ENCODE measurements at regions not wholly inside any gene's neighbourhood (a gene's known extent, or its start where the extent isn't known, plus 50 kb on each side); places are given as distances from the start of the nearest gene placed in this dataset.
"Not testable (repeated sequence)": the region's sequence is repeated elsewhere in the genome, so short reads cannot be mapped to it uniquely, and the experiment has no call there.

DNA sequence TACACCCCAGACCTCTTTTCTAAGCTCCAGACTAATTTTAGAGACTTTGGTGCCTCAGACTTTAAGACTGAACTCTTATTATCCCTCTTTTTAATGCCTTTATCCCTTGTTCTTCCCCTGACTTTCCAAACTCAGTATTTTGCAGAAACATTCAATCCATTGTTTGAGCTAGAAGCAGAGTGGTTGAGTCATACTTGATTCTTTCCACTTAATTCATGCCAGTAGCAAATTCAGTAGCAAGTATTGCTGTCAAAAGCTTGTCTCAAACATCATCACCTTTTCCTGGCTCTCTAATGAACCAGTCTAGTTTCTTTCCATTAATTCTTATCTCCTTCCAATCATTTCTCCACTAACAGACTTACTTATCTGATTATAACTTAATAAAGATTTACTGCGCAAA is 699.7 kb upstream of the ZNF804A start:
- Histone ChIP-seq H3K9me3 (ENCODE audit: low read length) (no peaks in the 10 kb centered on the region), H2AFZ (ENCODE audit: low read depth, low read length) (no peak overlapping the region), H3K4me1 (ENCODE audit: insufficient read depth, low read length) (peaks cover 3% of the 10 kb centered on the region), H3K4me3 (ENCODE audit: low read length) (no peak overlapping the region), H3K27me3 (ENCODE audit: insufficient read depth, low read length) (no peaks in the 10 kb centered on the region), H3K36me3 (ENCODE audit: insufficient read depth, low read length) (no peaks in the 10 kb centered on the region)

DNA sequence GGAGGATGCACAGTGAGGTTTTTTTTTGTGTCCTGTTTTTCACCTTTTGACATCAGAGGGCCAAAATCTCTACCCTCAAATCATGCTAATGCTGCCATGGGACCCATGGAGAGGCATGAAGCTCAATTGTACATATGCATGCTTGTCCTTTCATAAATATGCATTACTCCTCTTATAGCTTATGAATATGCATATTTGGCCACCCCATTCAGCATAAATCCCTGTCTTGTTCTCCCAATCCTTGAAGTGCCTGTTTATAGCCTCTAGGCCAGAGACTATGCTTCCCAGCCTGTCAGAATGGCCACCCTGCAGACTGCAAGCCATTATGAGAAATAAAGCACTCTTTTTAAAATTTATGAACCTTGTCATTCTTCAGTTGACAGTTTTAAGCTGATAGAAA is 696.4 kb upstream of the ZNF804A start:
- Histone ChIP-seq H3K4me3 (ENCODE audit: low read length) (no peak overlapping the region), H2AFZ (ENCODE audit: low read depth, low read length) (no peak overlapping the region), H3K4me1 (ENCODE audit: insufficient read depth, low read length) (peaks cover 3% of the 10 kb centered on the region), H3K27me3 (ENCODE audit: insufficient read depth, low read length) (no peaks in the 10 kb centered on the region), H3K36me3 (ENCODE audit: insufficient read depth, low read length) (no peaks in the 10 kb centered on the region), H3K9me3 (ENCODE audit: low read length) (no peaks in the 10 kb centered on the region)

DNA sequence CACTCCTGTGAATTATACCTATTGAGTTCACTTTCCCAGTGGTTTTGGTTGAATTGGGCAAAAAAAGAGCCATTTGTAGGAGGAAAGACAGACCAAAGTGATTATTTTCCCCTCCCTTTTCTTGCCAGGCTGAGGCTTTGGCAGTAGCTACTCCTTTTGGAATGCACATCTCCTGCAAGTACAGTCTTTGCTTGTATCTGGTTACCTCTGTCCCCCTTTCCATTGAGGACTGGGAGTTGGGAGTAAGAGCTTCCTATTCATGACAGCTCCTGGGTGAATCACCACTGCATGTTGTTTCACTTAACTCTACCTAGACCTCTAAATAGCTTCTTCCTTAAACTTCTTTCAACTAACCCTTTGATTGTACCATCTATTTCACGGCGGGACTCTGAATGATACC is 695.3 kb upstream of the ZNF804A start:
- no peaks in the 10 kb centered on the region for H3K27me3 ChIP-seq (ENCODE audit: insufficient read depth, low read length)
- H3K9me3 ChIP-seq (ENCODE audit: low read length), result no peaks in the 10 kb centered on the region
- H2AFZ ChIP-seq (ENCODE audit: low read depth, low read length), result no peak overlapping the region
- no peaks in the 10 kb centered on the region for H3K36me3 ChIP-seq (ENCODE audit: insufficient read depth, low read length)
- H3K4me3 ChIP-seq (ENCODE audit: low read length), result no peak overlapping the region
- peaks cover 3% of the 10 kb centered on the region for H3K4me1 ChIP-seq (ENCODE audit: insufficient read depth, low read length)

DNA sequence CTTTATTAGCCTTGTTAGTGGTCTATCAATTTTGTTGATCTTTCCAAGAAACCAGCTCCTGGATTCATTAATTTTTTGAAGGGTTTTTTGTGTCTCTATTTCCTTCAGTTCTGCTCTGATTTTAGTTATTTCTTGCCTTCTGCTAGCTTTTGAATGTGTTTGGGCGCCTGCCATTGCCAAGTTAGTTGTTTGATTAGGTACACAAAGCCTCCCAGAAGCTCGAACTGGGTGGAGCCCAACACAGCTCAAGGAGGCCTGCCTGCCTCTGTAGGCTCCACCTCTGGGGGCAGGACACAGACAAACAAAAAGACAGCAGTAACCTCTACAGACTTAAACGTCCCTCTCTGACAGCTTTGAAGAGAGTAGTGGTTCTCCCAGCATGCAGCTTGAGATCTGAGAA is 682.3 kb upstream of the ZNF804A start:
- not testable (repeated sequence) for H2AFZ ChIP-seq (ENCODE audit: low read depth, low read length); H3K4me1 ChIP-seq (ENCODE audit: insufficient read depth, low read length)

DNA sequence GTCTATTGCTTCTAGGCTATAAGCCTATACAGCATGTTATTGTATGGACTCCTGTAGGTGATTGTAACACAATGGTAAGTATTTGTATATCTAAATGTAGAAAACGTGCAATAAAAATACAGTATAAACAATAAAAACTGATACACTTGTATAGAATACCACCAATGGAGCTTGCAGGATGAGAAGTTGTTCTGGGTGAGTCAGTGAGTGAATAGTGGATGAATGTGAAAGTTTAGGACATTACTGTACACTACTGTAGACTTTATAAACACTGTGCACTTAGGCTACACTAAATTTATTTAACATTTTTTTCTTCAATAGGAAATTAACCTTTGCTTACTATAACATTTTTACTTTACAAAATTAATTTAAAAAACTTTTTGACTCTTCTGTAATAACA is 679.2 kb upstream of the ZNF804A start:
- Histone ChIP-seq H3K27me3 (ENCODE audit: insufficient read depth, low read length) (no peaks in the 10 kb centered on the region), H3K36me3 (ENCODE audit: insufficient read depth, low read length) (no peaks in the 10 kb centered on the region), H3K4me3 (ENCODE audit: low read length) (no peak overlapping the region), H3K9me3 (ENCODE audit: low read length) (no peaks in the 10 kb centered on the region), H2AFZ (ENCODE audit: low read depth, low read length) (no peak overlapping the region), H3K4me1 (ENCODE audit: insufficient read depth, low read length) (no peaks in the 10 kb centered on the region)

More for the DNA sequence above, 682.3 kb upstream of the ZNF804A start:
- H3K9me3 ChIP-seq (ENCODE audit: low read length); H3K36me3 ChIP-seq (ENCODE audit: insufficient read depth, low read length); H3K4me3 ChIP-seq (ENCODE audit: low read length); H3K27me3 ChIP-seq (ENCODE audit: insufficient read depth, low read length): not testable (repeated sequence)

DNA sequence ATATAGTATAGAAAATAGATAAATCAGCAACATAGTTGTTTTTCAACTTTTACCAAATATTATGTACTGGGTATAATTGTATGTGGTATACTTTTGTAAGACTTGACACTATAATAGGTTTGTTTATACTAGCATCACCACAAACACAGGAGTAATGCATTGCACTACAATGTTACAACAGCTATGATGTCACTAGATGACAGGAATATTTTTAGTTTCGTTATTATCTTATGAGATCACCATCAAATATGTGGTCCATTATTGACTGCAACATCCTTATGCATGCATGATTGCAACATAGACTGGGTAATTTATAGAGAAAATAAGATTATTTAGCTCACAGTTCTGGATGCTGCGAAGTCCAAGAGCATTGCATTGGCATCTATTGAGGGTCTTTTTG is 678.4 kb upstream of the ZNF804A start:
- H3K27me3 ChIP-seq (ENCODE audit: insufficient read depth, low read length), result no peaks in the 10 kb centered on the region
- H2AFZ ChIP-seq (ENCODE audit: low read depth, low read length), result no peak overlapping the region
- no peak overlapping the region for H3K4me3 ChIP-seq (ENCODE audit: low read length)

DNA sequence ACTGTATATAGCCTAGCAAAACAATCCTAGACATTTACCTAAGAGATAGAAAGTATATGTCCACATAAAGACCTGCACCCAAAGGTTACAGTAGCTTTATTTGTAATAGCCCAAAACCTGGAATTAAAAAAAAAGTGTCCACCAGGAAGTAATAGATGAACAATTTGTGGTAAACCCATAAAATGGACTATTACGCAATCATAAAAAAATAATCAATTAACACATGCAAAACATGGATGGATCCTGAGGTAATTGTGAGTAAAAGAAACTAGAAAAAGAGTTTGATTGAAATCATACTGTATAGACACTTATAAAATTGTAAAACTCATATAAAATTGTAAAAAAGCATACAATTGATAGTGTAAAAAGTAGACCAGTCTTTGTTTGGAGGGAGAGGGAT is 673.0 kb upstream of the ZNF804A start:
- H3K27me3 ChIP-seq (ENCODE audit: insufficient read depth, low read length), result no peaks in the 10 kb centered on the region
- H3K9me3 ChIP-seq (ENCODE audit: low read length), result no peaks in the 10 kb centered on the region
- peaks cover 5% of the 10 kb centered on the region for H3K4me1 ChIP-seq (ENCODE audit: insufficient read depth, low read length)
- no peaks in the 10 kb centered on the region for H3K36me3 ChIP-seq (ENCODE audit: insufficient read depth, low read length)
- no peak overlapping the region for H2AFZ ChIP-seq (ENCODE audit: low read depth, low read length)
- no peak overlapping the region for H3K4me3 ChIP-seq (ENCODE audit: low read length)

More for the DNA sequence above, 678.4 kb upstream of the ZNF804A start:
- Histone ChIP-seq H3K36me3 (ENCODE audit: insufficient read depth, low read length) (no peaks in the 10 kb centered on the region), H3K9me3 (ENCODE audit: low read length) (no peaks in the 10 kb centered on the region), H3K4me1 (ENCODE audit: insufficient read depth, low read length) (no peaks in the 10 kb centered on the region)

DNA sequence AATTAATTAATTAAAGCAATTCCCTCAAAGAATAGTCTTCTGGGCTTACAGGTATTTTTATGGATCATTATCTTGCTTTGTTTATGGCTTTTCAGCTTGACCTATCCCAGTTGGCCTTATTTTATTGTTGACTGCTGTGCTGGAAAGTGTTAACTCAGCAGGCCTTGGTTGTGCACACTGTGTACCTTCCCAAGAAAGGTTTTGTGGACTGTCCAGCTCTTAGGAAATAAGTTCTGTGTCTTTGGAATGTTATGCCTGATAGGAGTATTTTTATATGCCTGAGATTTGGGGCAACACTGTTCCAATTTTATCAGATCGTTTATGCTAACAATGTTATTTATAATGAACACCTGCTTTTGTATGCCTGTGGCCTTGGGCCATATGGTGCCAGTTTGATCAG is 671.9 kb upstream of the ZNF804A start:
- Histone ChIP-seq H3K4me1 (ENCODE audit: insufficient read depth, low read length) (peaks cover 5% of the 10 kb centered on the region), H3K4me3 (ENCODE audit: low read length) (no peak overlapping the region), H3K27me3 (ENCODE audit: insufficient read depth, low read length) (no peaks in the 10 kb centered on the region), H3K9me3 (ENCODE audit: low read length) (no peaks in the 10 kb centered on the region), H2AFZ (ENCODE audit: low read depth, low read length) (no peak overlapping the region), H3K36me3 (ENCODE audit: insufficient read depth, low read length) (no peaks in the 10 kb centered on the region)

DNA sequence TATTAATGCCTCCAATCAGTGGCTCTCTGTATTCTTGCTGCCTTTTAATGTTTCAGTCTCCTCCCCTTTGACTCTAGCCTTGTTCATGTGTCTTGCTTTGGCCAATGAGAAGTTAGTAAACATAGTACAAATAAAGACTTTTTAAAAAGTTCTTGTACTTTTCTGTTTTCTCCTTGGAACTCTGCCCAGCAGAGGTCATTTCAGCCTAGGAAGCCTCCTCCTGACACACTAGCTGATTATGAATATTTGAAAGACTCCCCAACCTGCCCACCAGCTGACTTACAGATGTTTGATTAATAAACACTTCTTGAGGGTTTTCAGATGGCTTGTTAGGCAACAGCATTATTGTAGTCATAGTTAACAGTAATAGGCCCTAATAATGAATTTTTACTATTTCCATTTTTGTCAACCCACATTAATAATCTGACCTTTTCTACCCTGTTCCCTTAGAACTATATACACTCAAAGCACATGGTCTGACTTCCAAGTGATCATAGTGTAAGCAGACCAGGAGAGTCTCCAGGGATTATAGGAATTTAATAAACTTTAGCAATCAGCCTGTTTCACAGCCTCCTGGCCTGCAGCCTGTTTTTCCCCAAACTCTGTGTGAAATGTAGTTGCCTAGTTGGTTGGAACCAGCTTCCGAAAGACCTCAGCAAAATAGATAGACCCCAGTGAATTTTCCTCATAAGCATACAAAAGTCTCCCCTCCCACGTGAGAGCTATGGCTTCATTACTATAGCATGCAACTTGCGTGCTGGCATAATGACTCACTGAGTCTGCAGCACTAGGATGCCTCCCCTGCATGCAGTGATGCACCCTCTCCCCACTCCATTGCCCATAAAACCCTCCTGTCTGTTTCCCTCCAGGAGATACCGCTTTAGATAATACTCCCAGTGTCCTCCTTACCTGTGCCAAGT is 670.7 kb upstream of the ZNF804A start:
- Histone ChIP-seq H3K4me3 (ENCODE audit: low read length) (no peak overlapping the region), H3K4me1 (ENCODE audit: insufficient read depth, low read length) (peaks cover 5% of the 10 kb centered on the region), H3K36me3 (ENCODE audit: insufficient read depth, low read length) (no peaks in the 10 kb centered on the region), H3K9me3 (ENCODE audit: low read length) (no peaks in the 10 kb centered on the region), H2AFZ (ENCODE audit: low read depth, low read length) (no peak overlapping the region), H3K27me3 (ENCODE audit: insufficient read depth, low read length) (no peaks in the 10 kb centered on the region)

DNA sequence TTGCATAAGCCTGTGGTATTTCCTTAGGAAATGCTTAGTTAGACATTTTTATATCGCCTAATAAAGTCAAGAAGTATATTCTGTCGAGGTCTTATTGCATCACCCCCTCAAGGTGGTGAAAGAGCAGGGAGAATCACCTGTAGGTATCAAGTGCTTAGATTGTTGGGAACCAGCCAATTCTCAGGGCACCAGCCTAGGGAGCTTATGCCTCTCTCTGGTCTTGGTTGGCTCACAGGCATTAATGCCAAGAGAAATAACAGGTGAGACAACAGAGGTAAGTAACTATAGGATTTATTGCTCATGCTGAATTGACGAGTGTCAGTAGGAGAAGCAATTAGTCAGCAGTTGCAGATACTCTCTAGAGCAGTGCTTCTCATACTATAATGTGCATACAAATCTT is 663.3 kb upstream of the ZNF804A start:
- no peak overlapping the region for H2AFZ ChIP-seq (ENCODE audit: low read depth, low read length)

DNA sequence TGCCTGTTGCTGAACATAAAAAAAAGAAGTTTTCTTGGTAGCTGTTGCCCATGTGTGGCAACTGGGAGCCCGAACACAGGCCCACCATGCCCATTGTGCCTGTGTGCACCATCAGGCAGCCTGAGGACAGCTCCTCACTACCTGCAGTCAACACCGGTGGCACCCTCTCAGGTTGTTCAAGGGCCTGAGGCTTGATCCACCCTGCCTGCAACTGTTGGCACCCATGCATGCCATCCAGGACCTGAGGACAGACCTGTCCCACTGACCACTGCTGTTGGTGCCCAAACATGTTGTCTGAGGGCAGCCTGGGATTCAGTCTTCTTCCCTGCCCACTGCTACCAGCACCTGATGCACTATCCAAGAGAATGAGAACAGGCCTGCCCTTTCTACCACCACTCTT is 661.1 kb upstream of the ZNF804A start:
- Histone ChIP-seq H3K9me3 (ENCODE audit: low read length) (no peaks in the 10 kb centered on the region), H2AFZ (ENCODE audit: low read depth, low read length) (no peak overlapping the region), H3K4me1 (ENCODE audit: insufficient read depth, low read length) (no peaks in the 10 kb centered on the region), H3K4me3 (ENCODE audit: low read length) (no peak overlapping the region), H3K36me3 (ENCODE audit: insufficient read depth, low read length) (no peaks in the 10 kb centered on the region), H3K27me3 (ENCODE audit: insufficient read depth, low read length) (no peaks in the 10 kb centered on the region)

More for the DNA sequence above, 663.3 kb upstream of the ZNF804A start:
- no peaks in the 10 kb centered on the region for H3K36me3 ChIP-seq (ENCODE audit: insufficient read depth, low read length)
- peaks cover under 1% of the 10 kb centered on the region for H3K4me1 ChIP-seq (ENCODE audit: insufficient read depth, low read length)
- no peak overlapping the region for H3K4me3 ChIP-seq (ENCODE audit: low read length)
- H3K9me3 ChIP-seq (ENCODE audit: low read length), result no peaks in the 10 kb centered on the region
- no peaks in the 10 kb centered on the region for H3K27me3 ChIP-seq (ENCODE audit: insufficient read depth, low read length)

DNA sequence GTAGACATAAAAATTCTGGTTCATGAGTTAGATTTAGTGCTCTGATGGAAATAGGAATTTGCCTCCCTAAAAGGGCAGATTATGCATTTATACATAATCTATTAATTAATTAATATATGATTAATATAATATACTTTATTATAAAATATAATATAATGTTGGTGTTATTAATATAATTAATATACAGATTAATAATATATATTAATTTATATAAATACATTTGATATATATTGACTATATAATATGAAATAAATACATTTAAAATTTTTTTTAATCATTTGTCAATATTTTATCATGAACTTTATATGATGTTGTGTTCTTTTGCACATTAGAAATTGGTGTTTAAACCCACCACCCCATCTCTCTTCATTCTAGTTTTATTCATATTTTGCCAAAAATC is 652.1 kb upstream of the ZNF804A start:
- H3K4me3 ChIP-seq (ENCODE audit: low read length), result no peak overlapping the region
- no peaks in the 10 kb centered on the region for H3K27me3 ChIP-seq (ENCODE audit: insufficient read depth, low read length)
- no peaks in the 10 kb centered on the region for H3K36me3 ChIP-seq (ENCODE audit: insufficient read depth, low read length)
- H3K4me1 ChIP-seq (ENCODE audit: insufficient read depth, low read length), result no peaks in the 10 kb centered on the region
- no peak overlapping the region for H2AFZ ChIP-seq (ENCODE audit: low read depth, low read length)
- no peaks in the 10 kb centered on the region for H3K9me3 ChIP-seq (ENCODE audit: low read length)

DNA sequence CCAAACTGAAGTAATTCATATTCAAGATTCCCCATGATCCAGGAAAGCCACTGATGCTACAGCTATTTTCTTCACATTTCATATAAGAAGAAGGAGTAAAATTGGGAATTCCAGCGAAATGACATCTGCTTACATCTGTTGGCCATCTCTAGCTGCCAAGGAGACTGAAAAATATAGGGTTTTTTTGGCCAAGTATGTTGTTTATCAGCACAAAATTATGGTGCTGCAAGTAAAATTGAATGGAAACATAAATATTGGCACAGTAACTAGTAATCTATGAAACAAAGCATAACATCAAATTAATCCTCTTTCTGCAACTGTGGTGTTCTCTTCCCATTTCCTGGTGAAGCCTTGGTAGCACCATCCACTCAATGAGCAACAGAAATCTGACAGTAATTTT is 649.5 kb upstream of the ZNF804A start:
- no peaks in the 10 kb centered on the region for H3K4me1 ChIP-seq (ENCODE audit: insufficient read depth, low read length)
- no peak overlapping the region for H3K4me3 ChIP-seq (ENCODE audit: low read length)
- no peaks in the 10 kb centered on the region for H3K9me3 ChIP-seq (ENCODE audit: low read length)
- H3K36me3 ChIP-seq (ENCODE audit: insufficient read depth, low read length), result no peaks in the 10 kb centered on the region
- no peak overlapping the region for H2AFZ ChIP-seq (ENCODE audit: low read depth, low read length)
- H3K27me3 ChIP-seq (ENCODE audit: insufficient read depth, low read length), result no peaks in the 10 kb centered on the region

DNA sequence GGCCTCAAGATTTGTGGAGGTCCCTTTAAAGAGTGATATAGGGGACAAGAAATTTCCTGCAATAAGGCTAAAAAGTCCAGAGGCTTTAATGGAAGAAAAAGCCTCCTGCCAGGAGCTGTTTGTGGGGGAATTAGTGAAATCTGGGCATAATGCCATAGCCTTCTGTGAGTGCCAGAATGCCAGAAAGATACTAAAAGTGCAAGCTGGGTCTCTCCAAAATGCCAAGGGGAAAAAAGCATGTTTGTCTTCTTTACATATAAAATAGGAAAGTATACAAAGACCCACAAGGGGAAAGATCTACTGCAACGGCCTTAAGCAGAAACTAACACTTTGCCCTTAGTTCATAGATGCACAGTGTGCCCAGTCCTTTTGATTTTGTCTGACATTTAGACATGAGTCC is 647.7 kb upstream of the ZNF804A start:
- H3K9me3 ChIP-seq (ENCODE audit: low read length), result no peaks in the 10 kb centered on the region
- H2AFZ ChIP-seq (ENCODE audit: low read depth, low read length), result no peak overlapping the region
- no peaks in the 10 kb centered on the region for H3K36me3 ChIP-seq (ENCODE audit: insufficient read depth, low read length)

More for the DNA sequence above, 647.7 kb upstream of the ZNF804A start:
- H3K4me1 ChIP-seq (ENCODE audit: insufficient read depth, low read length), result no peaks in the 10 kb centered on the region
- no peaks in the 10 kb centered on the region for H3K27me3 ChIP-seq (ENCODE audit: insufficient read depth, low read length)
- H3K4me3 ChIP-seq (ENCODE audit: low read length), result no peak overlapping the region

Measured in neuron (in vitro differentiated cells).